Cardiac muscle cell (in vitro differentiated cells and primary cell): ENCODE measurements at regions not wholly inside any gene's neighbourhood (a gene's known extent, or its start where the extent isn't known, plus 50 kb on each side); places are given as distances from the start of the nearest gene placed in this dataset.
"Not testable (repeated sequence)": the region's sequence is repeated elsewhere in the genome, so short reads cannot be mapped to it uniquely, and the experiment has no call there.

Experiments
- DNase-seq, 2 donors: peaks; one replicate each; pipeline versions ENCODE4 v3.0.0 to v3.0.0-alpha.2; 2010 to 2017; ENCODE audit warnings: low read depth in 1 of 2, low spot score in 1 of 2
- H3K27ac ChIP-seq: fragments of 200-600 bp; sonication (generic); 2 replicates; pipeline ENCODE4 v1.5.1; 2016
- H3K27me3 ChIP-seq: fragments of 200-600 bp; sonication (generic); 2 replicates; pipeline ENCODE4 v1.6.0; 2016; ENCODE audit warnings: control low read depth
- H3K36me3 ChIP-seq: fragments of 200-600 bp; sonication (generic); 2 replicates; pipeline ENCODE4 v1.5.1; 2016; ENCODE audit warnings: control low read depth
- H3K4me1 ChIP-seq: fragments of 200-600 bp; sonication (generic); 2 replicates; pipeline ENCODE4 v1.8.1; 2017; ENCODE audit warnings: low read depth, mild to moderate bottlenecking, mixed run types
- H3K4me3 ChIP-seq: fragments of 200-600 bp; sonication (generic); 2 replicates; pipeline ENCODE4 v1.5.1; 2016; ENCODE audit warnings: mild to moderate bottlenecking
- H3K9me3 ChIP-seq: fragments of 200-600 bp; sonication (generic); 2 replicates; pipeline ENCODE4 v1.5.1; 2017; ENCODE audit warnings: low read depth, mild to moderate bottlenecking, control low read depth
- CTCF ChIP-seq: IDR thresholded peaks from 2 replicates; pipeline ENCODE4 v1.5.1; 2012; ENCODE audit warnings: low read depth, mild to moderate bottlenecking, low read length

DNA sequence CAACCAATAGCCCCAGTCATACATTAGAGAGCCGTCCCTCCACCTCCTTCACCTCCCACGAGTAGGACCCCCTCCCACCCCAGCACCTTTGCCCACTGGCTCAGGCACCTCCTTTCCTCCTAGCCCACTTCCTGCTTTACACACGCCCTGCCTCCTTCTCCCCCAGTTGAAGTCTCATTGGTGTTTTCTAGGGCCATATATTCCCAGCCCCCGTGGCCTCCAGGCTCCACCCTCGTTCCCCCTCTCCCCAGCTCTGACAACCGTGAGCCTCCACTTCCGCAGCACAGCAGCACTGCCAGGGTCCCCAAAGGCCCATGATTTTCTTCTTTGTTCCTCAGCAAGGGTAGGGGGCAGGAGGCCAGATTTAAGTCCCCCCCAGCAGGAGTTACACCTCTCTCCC, 340.3 kb upstream of the TNRC6C start:
- H3K27ac ChIP-seq: no peak overlapping the region
- no peak for DNase-seq
- H3K4me1 ChIP-seq: no peaks in the 10 kb centered on the region
- H3K4me3 ChIP-seq: no peak overlapping the region
- H3K27me3 ChIP-seq: no peaks in the 10 kb centered on the region
- H3K9me3 ChIP-seq: no peaks in the 10 kb centered on the region
- no peaks in the 10 kb centered on the region for H3K36me3 ChIP-seq
- no peak for TF ChIP-seq CTCF

DNA sequence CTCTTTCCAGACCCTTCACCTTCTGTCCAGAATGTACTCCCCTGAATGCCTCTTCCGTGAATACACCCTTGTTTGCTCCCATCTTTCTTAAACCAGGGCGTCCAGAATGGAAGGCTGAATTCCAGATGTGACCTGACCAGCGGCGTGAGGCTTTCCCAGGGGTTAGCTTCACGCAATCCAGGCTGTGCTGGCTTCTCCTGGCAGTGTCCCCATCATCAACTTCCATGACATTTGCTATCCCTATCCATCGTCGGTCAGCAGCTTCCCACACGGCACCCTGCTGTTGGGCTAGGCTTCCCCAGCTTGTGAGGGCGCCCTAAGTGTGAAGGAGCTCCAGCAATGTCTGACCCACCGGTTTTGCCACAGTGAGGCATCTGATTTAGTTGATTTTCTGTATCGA, 339.8 kb upstream of the TNRC6C start:
- no peaks in the 10 kb centered on the region for H3K9me3 ChIP-seq
- TF ChIP-seq CTCF: no peak
- no peak for DNase-seq
- no peak overlapping the region for H3K4me3 ChIP-seq
- no peaks in the 10 kb centered on the region for H3K36me3 ChIP-seq
- no peak overlapping the region for H3K27ac ChIP-seq
- H3K4me1 ChIP-seq: no peaks in the 10 kb centered on the region
- H3K27me3 ChIP-seq: no peaks in the 10 kb centered on the region

DNA sequence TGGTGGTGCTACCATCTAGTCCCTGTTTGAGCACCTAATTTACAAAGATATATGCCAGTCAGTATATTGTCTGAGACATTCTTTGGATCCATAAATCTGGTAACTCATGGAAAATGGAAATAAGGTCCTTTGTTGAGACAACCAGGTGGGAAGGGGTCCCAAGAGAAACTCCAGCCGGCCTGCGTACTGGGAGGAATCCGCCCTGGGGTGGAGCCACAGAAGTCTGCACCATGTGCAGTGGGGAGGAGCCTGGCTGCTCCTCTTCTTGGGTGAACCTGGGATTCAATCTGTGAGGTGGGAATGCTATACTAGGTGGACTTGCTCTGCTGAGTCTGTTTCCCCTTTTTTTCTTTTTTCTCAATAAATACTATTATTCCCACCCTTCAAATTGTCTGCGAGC, 339.2 kb upstream of the TNRC6C start:
- Histone ChIP-seq H3K9me3 (no peaks in the 10 kb centered on the region), H3K36me3 (no peaks in the 10 kb centered on the region), H3K27me3 (no peaks in the 10 kb centered on the region), H3K4me3 (no peak overlapping the region), H3K4me1 (no peaks in the 10 kb centered on the region), H3K27ac (no peak overlapping the region)
- no peak for TF ChIP-seq CTCF
- DNase-seq: no peak

DNA sequence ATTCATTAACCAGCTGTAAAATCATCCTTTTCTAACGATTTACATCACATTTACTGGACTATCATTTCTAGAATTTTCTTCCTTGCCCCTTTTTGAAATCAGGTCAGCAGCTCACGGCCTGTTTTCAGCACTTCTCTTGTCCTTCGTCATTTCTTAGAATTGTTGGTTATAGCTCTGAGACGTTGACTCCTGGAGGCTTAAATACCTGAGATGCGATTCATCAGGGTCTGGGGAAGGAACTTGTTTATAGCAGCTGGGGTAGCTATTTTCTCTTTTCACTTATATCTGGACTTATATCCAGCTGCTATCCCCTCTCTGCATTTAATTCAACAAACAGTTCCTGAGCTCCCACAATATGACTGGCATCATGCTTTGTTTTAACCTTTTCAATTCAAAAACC, 338.7 kb upstream of the TNRC6C start:
- Histone ChIP-seq H3K4me3 (no peak overlapping the region), H3K9me3 (no peaks in the 10 kb centered on the region), H3K27me3 (no peaks in the 10 kb centered on the region), H3K27ac (no peak overlapping the region), H3K4me1 (no peaks in the 10 kb centered on the region), H3K36me3 (no peaks in the 10 kb centered on the region)
- TF ChIP-seq CTCF: no peak
- peak in 1 of 2 donors; percentile 70 for DNase-seq

- no peak for DNase-seq
- Histone ChIP-seq H3K27me3 (no peaks in the 10 kb centered on the region), H3K36me3 (no peaks in the 10 kb centered on the region), H3K4me3 (no peak overlapping the region), H3K4me1 (no peaks in the 10 kb centered on the region), H3K9me3 (no peaks in the 10 kb centered on the region), H3K27ac (no peak overlapping the region)
- TF ChIP-seq CTCF: no peak
Observed at GRCh38 chr17:77620282-77620681, 338.2 kb upstream of the TNRC6C start.

DNA sequence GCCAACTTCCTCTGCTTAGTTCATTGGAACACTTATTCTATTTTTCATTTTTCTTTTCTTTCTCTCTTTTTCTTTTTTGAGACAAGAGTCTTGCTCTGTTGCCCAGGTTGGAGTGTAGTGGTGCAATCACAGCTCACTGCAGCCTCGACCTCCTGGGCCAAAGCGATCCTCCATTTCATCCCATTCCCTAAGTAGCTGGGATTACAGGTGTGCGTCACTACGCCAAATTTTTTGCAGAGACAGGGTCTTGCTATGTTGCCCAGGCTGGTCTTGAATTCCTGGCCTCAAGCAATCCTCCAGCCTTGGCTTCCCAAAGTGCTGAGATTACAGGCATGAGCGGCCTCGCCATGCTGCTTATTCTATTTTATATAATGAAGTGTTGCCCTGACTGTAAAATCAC, 336.4 kb upstream of the TNRC6C start:
- H3K27ac ChIP-seq, H3K27me3 ChIP-seq, H3K36me3 ChIP-seq, H3K4me1 ChIP-seq, H3K4me3 ChIP-seq, H3K9me3 ChIP-seq, DNase-seq: not testable (repeated sequence)
